Peyer's patch (tissue), 4 donors: ENCODE measurements at regions not wholly inside any gene's neighbourhood (a gene's known extent, or its start where the extent isn't known, plus 50 kb on each side); places are given as distances from the start of the nearest gene placed in this dataset.
"Not testable (repeated sequence)": the region's sequence is repeated elsewhere in the genome, so short reads cannot be mapped to it uniquely, and the experiment has no call there.

ENCODE experiments used
- POLR2A ChIP-seq, 2 donors: fragments of 450-650 bp; IDR thresholded peaks; one replicate each; pipeline ENCODE4 v1.5.1; 2017; ENCODE audit warnings: antibody characterized with exemption in 2 of 2, mild to moderate bottlenecking in 2 of 2, moderate library complexity in 2 of 2
- TF ChIP-seq, protein P1 (sequence below), 6 experiments: fragments of 450-650 bp in 4 of 6; fragments of 200-600 bp in 2 of 6; sonication (generic) in 1 of 6; IDR thresholded peaks; one replicate each; pipeline ENCODE4 v1.5.1; 2017 to 2019; ENCODE audit warnings: antibody characterized with exemption in 6 of 6, mild to moderate bottlenecking in 3 of 6, moderate library complexity in 1 of 6

DNA sequence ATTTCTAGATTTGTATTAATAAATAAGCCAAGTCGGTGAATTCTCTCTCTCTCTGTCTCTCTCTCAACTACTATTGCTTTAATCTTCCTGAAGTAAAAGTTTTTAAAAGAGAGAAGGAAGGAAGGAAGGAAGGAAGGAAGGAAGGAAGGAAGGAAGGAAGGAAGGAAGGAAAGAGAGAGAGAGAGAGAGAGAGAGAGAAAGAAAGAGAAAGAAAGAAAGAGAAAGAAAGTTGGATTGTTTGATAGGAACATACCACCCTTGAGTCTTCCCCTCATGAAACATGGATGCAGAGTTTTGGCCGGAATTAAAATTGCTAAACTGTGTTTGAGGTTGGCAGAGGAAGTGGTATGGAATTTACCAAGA is 159.9 kb upstream of the NR2F2 start:
- TF ChIP-seq, protein P1, sequence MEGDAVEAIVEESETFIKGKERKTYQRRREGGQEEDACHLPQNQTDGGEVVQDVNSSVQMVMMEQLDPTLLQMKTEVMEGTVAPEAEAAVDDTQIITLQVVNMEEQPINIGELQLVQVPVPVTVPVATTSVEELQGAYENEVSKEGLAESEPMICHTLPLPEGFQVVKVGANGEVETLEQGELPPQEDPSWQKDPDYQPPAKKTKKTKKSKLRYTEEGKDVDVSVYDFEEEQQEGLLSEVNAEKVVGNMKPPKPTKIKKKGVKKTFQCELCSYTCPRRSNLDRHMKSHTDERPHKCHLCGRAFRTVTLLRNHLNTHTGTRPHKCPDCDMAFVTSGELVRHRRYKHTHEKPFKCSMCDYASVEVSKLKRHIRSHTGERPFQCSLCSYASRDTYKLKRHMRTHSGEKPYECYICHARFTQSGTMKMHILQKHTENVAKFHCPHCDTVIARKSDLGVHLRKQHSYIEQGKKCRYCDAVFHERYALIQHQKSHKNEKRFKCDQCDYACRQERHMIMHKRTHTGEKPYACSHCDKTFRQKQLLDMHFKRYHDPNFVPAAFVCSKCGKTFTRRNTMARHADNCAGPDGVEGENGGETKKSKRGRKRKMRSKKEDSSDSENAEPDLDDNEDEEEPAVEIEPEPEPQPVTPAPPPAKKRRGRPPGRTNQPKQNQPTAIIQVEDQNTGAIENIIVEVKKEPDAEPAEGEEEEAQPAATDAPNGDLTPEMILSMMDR (IDR thresholded peaks at IDR 0.05) = not testable (repeated sequence)
- TF ChIP-seq POLR2A (IDR thresholded peaks at IDR 0.05) = not testable (repeated sequence)
